GM18867 (cell line): ENCODE measurements at regions not wholly inside any gene's neighbourhood (a gene's known extent, or its start where the extent isn't known, plus 50 kb on each side); places are given as distances from the start of the nearest gene placed in this dataset.

ENCODE experiments used
- ATAC-seq: cut with Tn5 transposase; IDR thresholded peaks from one replicate; pipeline ENCODE4 v1.9.1; 2021; ENCODE audit warnings: mild to moderate bottlenecking, moderate library complexity; ENCODE audit not compliant: unreplicated experiment

DNA sequence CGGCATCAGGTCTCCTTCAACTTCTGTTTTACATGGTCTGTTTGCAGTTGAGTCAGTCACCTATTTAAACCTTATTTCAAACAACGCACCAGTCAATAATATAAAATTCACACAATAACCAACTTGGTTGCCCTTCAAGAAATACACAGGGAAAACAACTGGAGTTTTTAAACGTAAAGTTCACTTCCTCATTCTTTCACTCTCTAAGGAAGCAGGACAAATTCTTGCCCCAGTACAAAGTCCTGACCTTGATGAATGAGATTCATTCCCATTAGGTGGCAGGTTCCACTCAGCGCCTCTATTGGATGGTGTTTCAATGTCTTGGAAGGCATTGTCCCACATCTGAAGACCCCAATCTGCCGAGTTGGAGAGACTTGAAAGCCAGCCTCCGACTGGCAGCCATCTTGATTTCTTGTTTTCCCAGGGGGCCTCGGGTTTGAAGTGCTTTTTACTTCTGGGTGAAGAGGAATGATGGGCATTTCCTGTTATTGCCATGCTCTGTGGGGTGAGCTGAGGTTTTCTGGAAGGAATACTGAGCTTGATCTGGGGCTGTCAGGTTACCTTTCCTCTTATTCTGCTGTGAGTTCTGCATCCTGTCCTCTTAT lies 105.0 kb downstream of the ACER2 start:
- ATAC-seq, result no peak

GRCh38 chr9:19512103-19512832 lies 103.5 kb downstream of the ACER2 start:
- ATAC-seq, result no peak

GRCh38 chr9:19511694-19512093 lies 102.9 kb downstream of the ACER2 start:
- ATAC-seq, result no peak

GRCh38 chr9:19510907-19511306 lies 102.1 kb downstream of the ACER2 start:
- no peak for ATAC-seq
